Naive thymus-derived CD4-positive, alpha-beta T cell (primary cell): ENCODE measurements at regions not wholly inside any gene's neighbourhood (a gene's known extent, or its start where the extent isn't known, plus 50 kb on each side); places are given as distances from the start of the nearest gene placed in this dataset.
"Not testable (repeated sequence)": the region's sequence is repeated elsewhere in the genome, so short reads cannot be mapped to it uniquely, and the experiment has no call there.

ENCODE experiments used
- ATAC-seq: fragments of 150-1000 bp; cut with Tn5 transposase; 2 replicates; pipeline ENCODE4 v1.10.0; 2021; ENCODE audit warnings: mild to moderate bottlenecking, moderate library complexity
- CTCF ChIA-PET: fragments of 350-600 bp; sonication (Branson Sonifier 250); formaldehyde crosslinking; loops from one replicate; lab custom pipeline; 2021; ENCODE audit warnings: antibody characterized with exemption; lab: Charles Lee
- POLR2A ChIA-PET: fragments of 350-600 bp; sonication (Branson Sonifier 250); formaldehyde crosslinking; loops from one replicate; lab custom pipeline; 2021; ENCODE audit warnings: antibody characterized with exemption, inconsistent platforms; lab: Charles Lee
- DNase-seq, 9 donors: peaks; one replicate each; pipeline versions ENCODE4 v3.0.0 to v3.0.0-alpha.2; 2020 to 2022; ENCODE audit warnings: mixed read lengths in 1 of 9
- H3K27ac ChIP-seq: one replicate; pipeline ENCODE4 v1.7.0; 2013; ENCODE audit warnings: mild to moderate bottlenecking, low read depth, low read length, moderate library complexity
- H3K27me3 ChIP-seq, 2 donors: one replicate each; pipeline ENCODE4 v1.7.0; 2013; ENCODE audit warnings: low read length in 2 of 2, mild to moderate bottlenecking in 2 of 2, moderate library complexity in 2 of 2; ENCODE audit not compliant: control insufficient read depth in 2 of 2, insufficient read depth in 2 of 2
- H3K36me3 ChIP-seq, 3 experiments: 1 replicate in 2 of 3; 2 replicates in 1 of 3; pipeline ENCODE4 v1.7.0; 2013; ENCODE audit warnings: low read length in 3 of 3, mild to moderate bottlenecking in 3 of 3, moderate library complexity in 1 of 3; ENCODE audit not compliant: insufficient read depth in 3 of 3, control insufficient read depth in 2 of 3
- H3K4me1 ChIP-seq, 2 donors: one replicate each; pipeline ENCODE4 v1.7.0; 2013; ENCODE audit warnings: low read length in 2 of 2, mild to moderate bottlenecking in 2 of 2, moderate library complexity in 1 of 2; ENCODE audit not compliant: control insufficient read depth in 2 of 2, insufficient read depth in 2 of 2
- H3K4me3 ChIP-seq: 2 replicates; pipeline ENCODE4 v1.7.0; 2013; ENCODE audit warnings: mild to moderate bottlenecking, low read length
- H3K9me3 ChIP-seq, 3 experiments: 1 replicate in 2 of 3; 2 replicates in 1 of 3; pipeline ENCODE4 v1.7.0; 2013; ENCODE audit warnings: low read length in 3 of 3; ENCODE audit not compliant: control insufficient read depth in 2 of 3
- H3K27ac Mint-ChIP-seq, 9 donors: one replicate each; pipeline ENCODE4 v1.8.0; 2020 to 2022; ENCODE audit warnings: mixed read lengths in 9 of 9, mild to moderate bottlenecking in 8 of 9, moderate library complexity in 5 of 9, inconsistent platforms in 2 of 9
- H3K27me3 Mint-ChIP-seq, 5 donors: one replicate each; pipeline ENCODE4 v1.8.0; 2021 to 2022; ENCODE audit warnings: mixed read lengths in 5 of 5, mild to moderate bottlenecking in 1 of 5
- H3K36me3 Mint-ChIP-seq, 5 donors: one replicate each; pipeline ENCODE4 v1.8.0; 2020 to 2022; ENCODE audit warnings: mixed read lengths in 5 of 5, mild to moderate bottlenecking in 3 of 5, inconsistent platforms in 1 of 5
- H3K4me1 Mint-ChIP-seq, 7 donors: one replicate each; pipeline ENCODE4 v1.8.0; 2020 to 2022; ENCODE audit warnings: mixed read lengths in 7 of 7, mild to moderate bottlenecking in 3 of 7, inconsistent platforms in 1 of 7
- H3K4me3 Mint-ChIP-seq, 10 donors: one replicate each; pipeline ENCODE4 v1.8.0; 2020 to 2022; ENCODE audit warnings: mild to moderate bottlenecking in 10 of 10, mixed read lengths in 10 of 10, moderate library complexity in 6 of 10, inconsistent platforms in 2 of 10
- H3K9me3 Mint-ChIP-seq, 11 donors: one replicate each; pipeline ENCODE4 v1.8.0; 2020 to 2022; ENCODE audit warnings: mixed read lengths in 11 of 11, mild to moderate bottlenecking in 4 of 11, inconsistent platforms in 1 of 11, moderate library complexity in 1 of 11
- intact Hi-C, 2 donors: fragments of 100-400 bp; cut with micrococcal nuclease; formaldehyde crosslinking; loops; one replicate each; pipeline ENCODE4 v1.15.1; 2023

DNA sequence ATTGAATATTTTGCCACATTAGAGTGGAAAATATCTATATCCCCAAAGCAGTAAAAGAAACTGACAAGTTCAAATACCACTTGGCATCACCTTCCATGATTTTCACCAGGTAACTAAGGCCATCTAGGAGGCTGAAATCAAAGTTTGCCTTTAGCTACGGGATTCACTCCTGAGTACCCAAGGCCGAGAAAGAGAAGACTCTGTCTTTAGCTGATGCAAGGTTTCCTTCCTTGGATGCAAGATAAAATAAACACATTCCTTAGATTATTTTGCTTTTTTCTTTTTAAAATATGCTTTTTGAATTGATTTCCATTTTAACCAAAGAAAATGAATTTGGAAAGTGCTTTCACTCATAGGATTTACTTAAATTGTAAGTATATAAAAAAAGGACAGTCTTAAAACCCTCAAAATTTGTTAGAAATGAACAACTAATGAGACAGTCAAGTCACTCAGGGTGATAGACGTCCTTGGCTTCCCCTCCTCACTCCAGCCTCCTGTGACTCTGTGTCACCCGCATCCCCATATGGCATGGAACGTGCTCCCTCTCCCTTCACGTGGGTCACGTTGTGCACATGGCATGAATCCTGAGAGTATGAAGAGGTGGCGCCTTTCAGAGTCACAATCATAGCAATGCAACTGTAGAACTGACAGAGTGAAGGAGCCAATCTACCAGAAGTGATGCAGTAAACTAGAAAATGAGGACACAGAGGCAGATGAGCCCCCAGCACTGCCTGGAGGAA, 148.4 kb downstream of the RTP4 start:
- POLR2A ChIA-PET = no interaction called here
- Histone ChIP-seq H3K27ac (no peak overlapping the region), H3K4me3 (no peak overlapping the region), H3K9me3 (peaks cover 0 to 3% (median 0%) of the 10 kb centered on the region in 3 experiments), H3K4me1 (no peaks in the 10 kb centered on the region), H3K36me3 (no peaks in the 10 kb centered on the region), H3K27me3 (no peaks in the 10 kb centered on the region)
- H3K27me3 Mint-ChIP-seq = peaks cover 0 to 18% (median 9%) of the 10 kb centered on the region in 5 donors
- H3K27ac Mint-ChIP-seq = no peak overlapping the region
- no peaks in the 10 kb centered on the region for H3K4me1 Mint-ChIP-seq
- intact Hi-C loops = no loop called here
- H3K9me3 Mint-ChIP-seq = peaks cover 0 to 10% (median 2%) of the 10 kb centered on the region in 11 donors
- no peaks in the 10 kb centered on the region for H3K36me3 Mint-ChIP-seq
- H3K4me3 Mint-ChIP-seq = no peak overlapping the region
- CTCF ChIA-PET = no interaction called here
- ATAC-seq (no peak), DNase-seq (no peak)

DNA sequence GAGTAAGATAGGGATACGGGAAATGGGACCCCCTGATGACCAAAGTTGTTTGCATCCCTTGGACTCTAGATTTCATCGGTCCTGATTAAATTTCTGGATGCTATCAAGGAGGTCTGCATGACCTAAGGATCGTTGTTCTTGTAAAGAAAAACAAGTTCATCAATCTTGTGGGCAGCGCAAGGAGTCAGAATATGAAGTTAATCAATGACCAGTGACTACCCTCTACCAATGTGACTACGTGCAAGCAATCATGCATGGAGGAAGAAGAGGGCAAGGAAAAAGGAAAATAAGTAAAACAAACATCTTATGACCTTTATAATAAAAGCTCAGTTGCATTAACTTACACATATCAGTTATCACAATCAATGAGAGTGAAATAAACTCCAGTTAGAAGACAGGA, 139.7 kb downstream of the RTP4 start:
- ATAC-seq = no peak
- Mint-ChIP-seq H3K36me3 (peaks cover 0 to 4% (median 0%) of the 10 kb centered on the region in 5 donors), H3K4me1 (no peaks in the 10 kb centered on the region), H3K4me3 (no peak overlapping the region), H3K27ac (no peak overlapping the region), H3K27me3 (peaks cover 11 to 27% (median 16%) of the 10 kb centered on the region in 5 donors), H3K9me3 (peaks cover 0 to 14% (median 2%) of the 10 kb centered on the region in 11 donors)
- H3K36me3 ChIP-seq = no peaks in the 10 kb centered on the region
- ChIA-PET POLR2A (no interaction called here), CTCF (no interaction called here)
- DNase-seq = no peak
- intact Hi-C loops = no loop called here
- H3K4me3 ChIP-seq = no peak overlapping the region
- no peaks in the 10 kb centered on the region for H3K27me3 ChIP-seq
- H3K27ac ChIP-seq = no peak overlapping the region
- H3K4me1 ChIP-seq = no peaks in the 10 kb centered on the region
- peaks cover 0 to 3% (median 0%) of the 10 kb centered on the region in 3 experiments for H3K9me3 ChIP-seq

DNA sequence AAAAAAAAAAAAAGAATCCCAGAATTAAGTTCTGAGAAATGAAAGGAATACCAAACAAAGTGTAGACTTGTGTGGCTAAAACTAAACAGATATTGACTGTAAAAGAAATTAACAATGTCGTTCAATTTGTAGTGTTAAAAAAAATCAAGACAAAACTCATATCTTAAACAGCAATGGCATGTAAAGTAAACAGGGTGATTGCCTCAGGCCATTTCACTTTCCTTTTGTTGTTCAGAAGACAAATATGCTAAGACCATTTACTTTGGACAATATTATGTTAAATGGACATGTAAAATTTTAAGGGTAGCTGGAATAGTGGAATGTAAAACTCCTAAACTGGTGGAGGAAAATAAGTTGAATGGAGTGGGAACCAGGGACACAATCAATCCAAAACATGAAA, 139.1 kb downstream of the RTP4 start:
- CTCF ChIA-PET = no interaction called here
- H3K27ac Mint-ChIP-seq = no peak overlapping the region
- peaks cover 0 to 4% (median 0%) of the 10 kb centered on the region in 5 donors for H3K36me3 Mint-ChIP-seq
- peaks cover 11 to 27% (median 16%) of the 10 kb centered on the region in 5 donors for H3K27me3 Mint-ChIP-seq
- ATAC-seq = no peak
- POLR2A ChIA-PET = no interaction called here
- H3K27me3 ChIP-seq = no peaks in the 10 kb centered on the region
- peaks cover 0 to 2% (median 0%) of the 10 kb centered on the region in 3 experiments for H3K9me3 ChIP-seq
- no peak for DNase-seq
- H3K36me3 ChIP-seq = no peaks in the 10 kb centered on the region
- no peaks in the 10 kb centered on the region for H3K4me1 Mint-ChIP-seq
- intact Hi-C loops = no loop called here
- H3K4me1 ChIP-seq = no peaks in the 10 kb centered on the region
- peaks cover 0 to 10% (median 2%) of the 10 kb centered on the region in 11 donors for H3K9me3 Mint-ChIP-seq
- no peak overlapping the region for H3K27ac ChIP-seq
- no peak overlapping the region for H3K4me3 ChIP-seq
- H3K4me3 Mint-ChIP-seq = no peak overlapping the region

DNA sequence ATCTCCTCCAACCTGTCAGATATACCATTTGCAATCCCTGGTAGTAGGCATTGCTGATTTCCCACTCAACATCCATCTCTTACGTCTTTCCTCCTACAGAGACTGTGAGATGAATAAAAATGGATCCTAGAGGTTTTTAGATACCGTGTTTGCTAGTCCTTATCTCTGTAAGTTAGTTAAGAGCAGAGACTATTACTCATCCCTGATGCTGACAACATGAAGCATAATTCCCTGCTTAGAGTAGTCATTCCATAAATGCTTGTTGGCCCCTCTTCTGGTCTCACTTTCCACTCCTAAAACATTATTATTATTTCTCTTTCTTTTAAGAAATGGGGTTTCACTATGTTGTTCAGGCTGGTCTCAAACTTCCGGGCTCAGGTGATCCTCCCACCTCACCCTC, 136.2 kb downstream of the RTP4 start:
- POLR2A ChIA-PET = no interaction called here
- no peak overlapping the region for H3K4me3 Mint-ChIP-seq

DNA sequence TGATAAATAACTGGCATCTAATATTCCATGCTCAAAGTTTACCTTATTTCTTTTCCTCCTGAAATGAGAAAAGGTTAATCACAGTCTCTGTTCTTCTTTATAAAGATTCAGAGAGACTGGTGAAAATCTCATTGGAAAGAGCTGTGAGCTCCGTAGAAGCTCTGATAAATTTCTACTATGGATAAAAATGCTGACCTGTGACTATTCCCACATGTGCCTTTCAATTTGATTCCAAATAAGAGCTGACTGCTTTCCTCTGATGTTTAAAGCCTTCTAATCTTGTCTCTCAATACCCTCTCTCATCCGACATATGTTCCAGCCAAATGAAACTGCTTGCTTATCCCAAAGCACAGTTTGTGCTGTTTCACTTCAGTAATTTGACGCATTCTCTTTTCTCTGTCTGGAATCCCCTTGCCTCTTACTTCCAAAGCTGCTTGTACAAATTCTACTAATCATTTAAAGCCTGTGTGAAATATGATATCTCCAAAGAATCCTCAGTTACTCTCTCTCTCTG, 130.1 kb downstream of the RTP4 start:
- Histone ChIP-seq H3K9me3 (no peaks in the 10 kb centered on the region), H3K36me3 (no peaks in the 10 kb centered on the region), H3K4me3 (no peak overlapping the region), H3K4me1 (no peaks in the 10 kb centered on the region), H3K27me3 (no peaks in the 10 kb centered on the region), H3K27ac (no peak overlapping the region)
- intact Hi-C loops = no loop called here
- H3K9me3 Mint-ChIP-seq = peaks cover 0 to 6% (median under 1%) of the 10 kb centered on the region in 11 donors
- H3K27me3 Mint-ChIP-seq = peaks cover 13 to 32% (median 24%) of the 10 kb centered on the region in 5 donors
- no peak overlapping the region for H3K4me3 Mint-ChIP-seq
- no peaks in the 10 kb centered on the region for H3K4me1 Mint-ChIP-seq
- CTCF ChIA-PET = no interaction called here
- H3K36me3 Mint-ChIP-seq = no peaks in the 10 kb centered on the region
- POLR2A ChIA-PET = no interaction called here
- DNase-seq = no peak
- no peak for ATAC-seq
- no peak overlapping the region for H3K27ac Mint-ChIP-seq

More for the DNA sequence above, 136.2 kb downstream of the RTP4 start:
- H3K4me1 Mint-ChIP-seq = no peaks in the 10 kb centered on the region
- ATAC-seq = no peak
- no peak overlapping the region for H3K27ac ChIP-seq
- H3K9me3 ChIP-seq = no peaks in the 10 kb centered on the region
- peaks cover 0 to 4% (median 0%) of the 10 kb centered on the region in 5 donors for H3K36me3 Mint-ChIP-seq
- no peak overlapping the region for H3K4me3 ChIP-seq
- peaks cover 16 to 26% (median 24%) of the 10 kb centered on the region in 5 donors for H3K27me3 Mint-ChIP-seq
- H3K27ac Mint-ChIP-seq = no peak overlapping the region
- H3K9me3 Mint-ChIP-seq = peaks cover 0 to 2% (median 0%) of the 10 kb centered on the region in 11 donors
- CTCF ChIA-PET = no interaction called here
- intact Hi-C loops = no loop called here
- H3K4me1 ChIP-seq = no peaks in the 10 kb centered on the region
- no peak for DNase-seq
- H3K36me3 ChIP-seq = no peaks in the 10 kb centered on the region
- no peaks in the 10 kb centered on the region for H3K27me3 ChIP-seq

DNA sequence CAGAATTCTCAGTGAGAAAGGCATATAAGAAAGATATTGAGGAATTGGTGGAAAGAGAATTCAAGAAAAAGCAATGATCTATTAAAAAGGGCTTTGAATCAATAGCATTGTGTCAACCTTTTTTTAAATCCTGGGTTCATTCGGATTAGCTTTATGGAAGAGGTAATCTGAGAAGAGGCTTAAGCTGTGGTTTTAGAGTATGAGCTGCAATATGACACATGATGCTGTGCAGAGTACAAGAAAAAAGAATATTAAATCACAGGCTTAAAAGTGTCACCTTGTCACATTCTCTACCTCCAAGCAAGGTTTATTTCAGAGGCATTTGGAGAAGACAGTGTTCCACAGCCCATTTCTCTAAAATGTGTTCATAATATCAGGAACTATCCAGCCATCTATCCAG, 128.9 kb downstream of the RTP4 start:
- Mint-ChIP-seq H3K4me1 (no peaks in the 10 kb centered on the region), H3K4me3 (no peak overlapping the region), H3K9me3 (peaks cover 0 to 10% (median 4%) of the 10 kb centered on the region in 11 donors), H3K27me3 (peaks cover 22 to 40% (median 32%) of the 10 kb centered on the region in 5 donors), H3K36me3 (no peaks in the 10 kb centered on the region), H3K27ac (no peak overlapping the region)
- intact Hi-C loops = no loop called here
- Histone ChIP-seq H3K4me3 (no peak overlapping the region), H3K4me1 (no peaks in the 10 kb centered on the region), H3K36me3 (no peaks in the 10 kb centered on the region), H3K27ac (no peak overlapping the region), H3K27me3 (no peaks in the 10 kb centered on the region), H3K9me3 (no peaks in the 10 kb centered on the region)
- CTCF ChIA-PET = no interaction called here
- ATAC-seq = no peak
- POLR2A ChIA-PET = no interaction called here
- DNase-seq = no peak

DNA sequence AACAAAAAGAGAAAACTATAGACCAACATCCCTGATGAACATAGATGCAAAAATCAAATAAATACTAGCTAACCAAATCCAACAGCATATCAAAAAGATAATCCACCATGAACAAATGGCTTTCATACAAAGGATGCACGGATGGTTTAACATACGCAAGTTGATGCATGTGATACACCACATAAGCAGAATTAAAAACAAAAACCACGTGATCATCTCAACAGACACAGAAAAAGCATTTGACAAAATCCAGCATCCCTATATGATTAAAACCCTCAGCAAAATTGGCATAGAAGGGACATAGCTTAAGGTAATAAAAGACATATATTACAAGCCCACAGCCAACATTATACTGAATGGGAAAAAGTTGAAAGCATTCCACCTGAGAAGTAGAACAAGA, 125.9 kb downstream of the RTP4 start:
- H3K4me3 Mint-ChIP-seq, H3K36me3 ChIP-seq, DNase-seq, H3K9me3 ChIP-seq, H3K4me1 Mint-ChIP-seq, intact Hi-C loops, ATAC-seq, H3K4me3 ChIP-seq, H3K4me1 ChIP-seq, H3K27ac ChIP-seq, POLR2A ChIA-PET, CTCF ChIA-PET, H3K27ac Mint-ChIP-seq, H3K27me3 ChIP-seq, H3K36me3 Mint-ChIP-seq: not testable (repeated sequence)
- H3K27me3 Mint-ChIP-seq = peaks cover 22 to 31% (median 31%) of the 10 kb centered on the region in 5 donors
- H3K9me3 Mint-ChIP-seq = peaks cover 0 to 10% (median 4%) of the 10 kb centered on the region in 11 donors
